ENCODE measurements at regions not wholly inside any gene's neighbourhood (a gene's known extent, or its start where the extent isn't known, plus 50 kb on each side); places are given as distances from the start of the nearest gene placed in this dataset.

- no peak overlapping the region for H3K27ac ChIP-seq (ENCODE audit: low read length)
- H3K4me1 ChIP-seq (ENCODE audit: control insufficient read depth, insufficient read depth, low read length) = no peaks in the 10 kb centered on the region
- DNase-seq (no peak), ATAC-seq (peak in 1 of 3 donors; percentile 73)
- H3K9me3 ChIP-seq (ENCODE audit: control insufficient read depth, insufficient read depth, low read length) = no peaks in the 10 kb centered on the region
- no peaks in the 10 kb centered on the region for H3K9me3 Mint-ChIP-seq
- no peaks in the 10 kb centered on the region for H3K27me3 ChIP-seq (ENCODE audit: control insufficient read depth, insufficient read depth, low read length)
- no peaks in the 10 kb centered on the region for H3K36me3 Mint-ChIP-seq
- H3K4me3 Mint-ChIP-seq = no peak overlapping the region
- TF ChIP-seq CTCF (IDR thresholded peaks at IDR 0.05) = no peak
- no peak overlapping the region for H3K27ac Mint-ChIP-seq
- no peak overlapping the region for H3K4me3 ChIP-seq (ENCODE audit: low read length)
- intact Hi-C loops (cut with micrococcal nuclease) = no loop called here
- no peaks in the 10 kb centered on the region for H3K4me1 Mint-ChIP-seq
- peaks cover 6 to 7% of the 10 kb centered on the region in 2 donors for H3K27me3 Mint-ChIP-seq (ENCODE audit: low read depth in 2 of 2)
- 100% methylated on average over 1 of the region's 1 CpG for WGBS (ENCODE audit: insufficient coverage)
- no peaks in the 10 kb centered on the region for H3K36me3 ChIP-seq (ENCODE audit: control insufficient read depth, insufficient read depth, low read length)
These were observed 49.9 kb upstream of the FOXN2 start for GRCh38 chr2:48264627-48265026.

Data from natural killer cell (primary cell).